ENCODE measurements at regions not wholly inside any gene's neighbourhood (a gene's known extent, or its start where the extent isn't known, plus 50 kb on each side); places are given as distances from the start of the nearest gene placed in this dataset.

GRCh38 chr5:135753990-135754389, 80.5 kb upstream of the SLC25A48 start (continued):
- no peak for TF ChIP-seq ATF2 (IDR thresholded peaks at IDR 0.05; ENCODE audit: low read length)
- TF ChIP-seq YY1 (IDR thresholded peaks at IDR 0.05; ENCODE audit: low read depth, low read length): no peak
- TF ChIP-seq POLR2AphosphoS5 (IDR thresholded peaks at IDR 0.05; ENCODE audit: low read depth, low read length): no peak
- TF ChIP-seq RXRA (IDR thresholded peaks at IDR 0.05; ENCODE audit: insufficient read depth, low read depth, low read length): no peak
- TF ChIP-seq ASH2L (IDR thresholded peaks at IDR 0.05; ENCODE audit: low read length): no peak
- TF ChIP-seq SIX5 (IDR thresholded peaks at IDR 0.05; ENCODE audit: low read depth, low read length): no peak
- TF ChIP-seq SRF (IDR thresholded peaks at IDR 0.05; ENCODE audit: low read depth, low read length): no peak

Measured in H1 (cell line).